Psoas muscle (tissue), 7 donors: ENCODE measurements at regions not wholly inside any gene's neighbourhood (a gene's known extent, or its start where the extent isn't known, plus 50 kb on each side); places are given as distances from the start of the nearest gene placed in this dataset.

ENCODE experiments used
- ATAC-seq, 4 donors: fragments of 200-7000 bp; cut with Tn5 transposase; one replicate each; pipeline ENCODE4 v1.9.1; 2020; ENCODE audit warnings: moderate library complexity in 3 of 4, mild to moderate bottlenecking in 2 of 4
- DNase-seq, 2 donors: peaks; one replicate each; pipeline ENCODE4 v3.0.0-alpha.2; 2020
- H3K27ac ChIP-seq: fragments of 200-600 bp; one replicate; pipeline ENCODE4 v1.8.0; 2022
- H3K27me3 ChIP-seq, 3 donors: fragments of 200-600 bp in 1 of 3; one replicate each; pipeline versions ENCODE4 v1.6.1 to v1.8.0; 2013 to 2022; ENCODE audit warnings: low read length in 2 of 3, mild to moderate bottlenecking in 2 of 3, moderate library complexity in 1 of 3; ENCODE audit not compliant: insufficient read depth in 3 of 3
- H3K36me3 ChIP-seq, 2 donors: fragments of 200-600 bp in 1 of 2; one replicate each; pipeline versions ENCODE4 v1.6.1 to v1.8.0; 2013 to 2022; ENCODE audit warnings: low read depth in 1 of 2, mild to moderate bottlenecking in 1 of 2, moderate library complexity in 1 of 2; ENCODE audit not compliant: insufficient read depth in 1 of 2
- H3K4me1 ChIP-seq: fragments of 200-600 bp; one replicate; pipeline ENCODE4 v1.8.0; 2022
- H3K4me3 ChIP-seq: fragments of 200-600 bp; one replicate; pipeline ENCODE4 v1.8.0; 2022; ENCODE audit warnings: mild to moderate bottlenecking
- H3K9me3 ChIP-seq: fragments of 200-600 bp; one replicate; pipeline ENCODE4 v1.8.0; 2022
- WGBS, 3 donors: extraction: QIAGEN DNeasy Blood & Tissue Kit; methylation state at CpG; one replicate each; pipeline versions ENCODE4 v1.1.6 to v1.1.7; 2013; 5-methylcytosine and 5-hydroxymethylcytosine counted together
- intact Hi-C, 2 donors: fragments of 100-400 bp; cut with DNase I; formaldehyde crosslinking; loops; one replicate each; pipeline versions ENCODE4 v1.11.0 to v1.14.2; 2022
- TF ChIP-seq, protein P1 (sequence below): fragments of 200-600 bp; IDR thresholded peaks from one replicate; pipeline ENCODE4 v1.8.0; 2022; ENCODE audit warnings: antibody characterized with exemption
- donor health status: healthy with polysubstance abuse.
- donor health status: DM: no; HTN: no; CAD: no; lungs with moderate emphysema.
- donor health status: Bipolar disorder and iron deficiency.
- donor health status: healthy.
- donor health status: DM: yes; HTN: yes; CAD: no.
- donor health status: DM: no; HTN: no; CAD: no.
- donor health status: DM: yes; HTN: yes; CAD: no.

DNA sequence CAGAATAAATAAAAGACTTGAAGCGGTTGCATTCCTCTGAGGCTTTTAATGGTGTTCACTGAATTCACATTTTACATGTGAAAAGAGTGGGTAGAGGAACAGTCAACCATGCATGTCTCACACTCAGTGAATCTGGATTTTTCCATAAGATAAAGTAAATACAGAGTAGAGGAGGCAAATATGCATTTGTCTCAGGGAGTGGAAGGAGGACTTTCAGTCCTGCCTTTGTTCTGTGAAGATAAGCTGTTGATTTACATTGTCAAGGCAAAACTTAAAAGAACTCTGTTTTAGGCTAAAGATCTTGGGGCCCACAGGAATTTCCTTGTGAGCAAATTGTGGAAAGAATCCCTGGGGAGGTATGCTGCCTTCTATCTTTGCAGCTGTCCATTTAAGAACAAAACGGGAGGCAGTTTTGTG, 825.3 kb upstream of the MBL2 start:
- no peak for DNase-seq
- WGBS, 3 donors, result 45 to 51% (median 50%) methylated on average over 2 of the region's 2 CpGs
- TF ChIP-seq, protein P1, sequence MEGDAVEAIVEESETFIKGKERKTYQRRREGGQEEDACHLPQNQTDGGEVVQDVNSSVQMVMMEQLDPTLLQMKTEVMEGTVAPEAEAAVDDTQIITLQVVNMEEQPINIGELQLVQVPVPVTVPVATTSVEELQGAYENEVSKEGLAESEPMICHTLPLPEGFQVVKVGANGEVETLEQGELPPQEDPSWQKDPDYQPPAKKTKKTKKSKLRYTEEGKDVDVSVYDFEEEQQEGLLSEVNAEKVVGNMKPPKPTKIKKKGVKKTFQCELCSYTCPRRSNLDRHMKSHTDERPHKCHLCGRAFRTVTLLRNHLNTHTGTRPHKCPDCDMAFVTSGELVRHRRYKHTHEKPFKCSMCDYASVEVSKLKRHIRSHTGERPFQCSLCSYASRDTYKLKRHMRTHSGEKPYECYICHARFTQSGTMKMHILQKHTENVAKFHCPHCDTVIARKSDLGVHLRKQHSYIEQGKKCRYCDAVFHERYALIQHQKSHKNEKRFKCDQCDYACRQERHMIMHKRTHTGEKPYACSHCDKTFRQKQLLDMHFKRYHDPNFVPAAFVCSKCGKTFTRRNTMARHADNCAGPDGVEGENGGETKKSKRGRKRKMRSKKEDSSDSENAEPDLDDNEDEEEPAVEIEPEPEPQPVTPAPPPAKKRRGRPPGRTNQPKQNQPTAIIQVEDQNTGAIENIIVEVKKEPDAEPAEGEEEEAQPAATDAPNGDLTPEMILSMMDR, result no peak
- no peak overlapping the region for H3K4me3 ChIP-seq
- H3K4me1 ChIP-seq, result no peaks in the 10 kb centered on the region
- intact Hi-C loops, result no loop called here
- H3K27ac ChIP-seq, result no peak overlapping the region
- no peaks in the 10 kb centered on the region for H3K27me3 ChIP-seq
- no peak for ATAC-seq
- H3K9me3 ChIP-seq, result no peaks in the 10 kb centered on the region
- no peaks in the 10 kb centered on the region for H3K36me3 ChIP-seq

- no peaks in the 10 kb centered on the region for H3K9me3 ChIP-seq
- DNase-seq, result no peak
- no peaks in the 10 kb centered on the region for H3K27me3 ChIP-seq
- WGBS, 3 donors, result 85 to 97% (median 87%) methylated on average over 2 of the region's 2 CpGs
- H3K36me3 ChIP-seq, result no peaks in the 10 kb centered on the region
- no peak for ATAC-seq
- H3K4me3 ChIP-seq, result no peak overlapping the region
- intact Hi-C loops, result no loop called here
- no peak overlapping the region for H3K27ac ChIP-seq
- no peaks in the 10 kb centered on the region for H3K4me1 ChIP-seq
- TF ChIP-seq, protein P1, result no peak
Observed at GRCh38 chr10:53580465-53580864, 807.9 kb upstream of the MBL2 start.

- Histone ChIP-seq H3K27me3 (no peaks in the 10 kb centered on the region), H3K4me3 (no peak overlapping the region), H3K36me3 (no peaks in the 10 kb centered on the region), H3K27ac (no peak overlapping the region), H3K9me3 (no peaks in the 10 kb centered on the region), H3K4me1 (no peaks in the 10 kb centered on the region)
- 70 to 75% (median 72%) methylated on average over 1 of the region's 1 CpG for WGBS, 3 donors
- DNase-seq (no peak), ATAC-seq (no peak)
- TF ChIP-seq, protein P1, result no peak
- intact Hi-C loops, result no loop called here
Observed at GRCh38 chr10:53579773-53580172, 807.2 kb upstream of the MBL2 start.

GRCh38 chr10:53574024-53574423, 801.4 kb upstream of the MBL2 start:
- Histone ChIP-seq H3K4me3 (no peak overlapping the region), H3K27me3 (no peaks in the 10 kb centered on the region), H3K9me3 (no peaks in the 10 kb centered on the region), H3K27ac (no peak overlapping the region), H3K4me1 (no peaks in the 10 kb centered on the region), H3K36me3 (no peaks in the 10 kb centered on the region)
- WGBS, 3 donors, result 59 to 90% (median 72%) methylated on average over 3 of the region's 3 CpGs
- DNase-seq (no peak), ATAC-seq (no peak)
- TF ChIP-seq, protein P1, result no peak
- intact Hi-C loops, result no loop called here

GRCh38 chr10:53573498-53573897, 800.9 kb upstream of the MBL2 start:
- Histone ChIP-seq H3K27me3 (no peaks in the 10 kb centered on the region), H3K36me3 (no peaks in the 10 kb centered on the region), H3K4me3 (no peak overlapping the region), H3K4me1 (no peaks in the 10 kb centered on the region), H3K9me3 (no peaks in the 10 kb centered on the region), H3K27ac (no peak overlapping the region)
- ATAC-seq (no peak), DNase-seq (no peak)
- intact Hi-C loops, result no loop called here
- TF ChIP-seq, protein P1, result no peak
